HepG2 (cell line): ENCODE measurements at regions not wholly inside any gene's neighbourhood (a gene's known extent, or its start where the extent isn't known, plus 50 kb on each side); places are given as distances from the start of the nearest gene placed in this dataset.

Experiments
- BRD4 ChIP-seq: sonication (generic); formaldehyde crosslinking; IDR thresholded peaks from 2 replicates; pipeline ENCODE4 v1.4.0; 2020; ENCODE audit warnings: missing genetic modification reagents
- CEBPB ChIP-seq: IDR thresholded peaks from 2 replicates; pipeline ENCODE4 v1.6.1; 2011; ENCODE audit warnings: low read depth, low read length, improper control_type of control experiment, borderline replicate concordance
- CHCHD3 ChIP-seq: sonication (generic); formaldehyde crosslinking; IDR thresholded peaks from 2 replicates; pipeline ENCODE4 v1.8.0; 2022; ENCODE audit warnings: mild to moderate bottlenecking, missing genetic modification reagents, moderate library complexity
- HES4 ChIP-seq: sonication (generic); formaldehyde crosslinking; IDR thresholded peaks from 2 replicates; pipeline ENCODE4 v1.9.0; 2021; ENCODE audit warnings: mild to moderate bottlenecking, missing genetic modification reagents, borderline replicate concordance
- HMGXB4 ChIP-seq, 2 experiments: sonication (generic) in 1 of 2; formaldehyde crosslinking in 1 of 2; IDR thresholded peaks; 2 replicates each; pipeline versions ENCODE4 v1.4.0 to v1.6.1; 2018 to 2020; ENCODE audit warnings: missing genetic modification reagents in 2 of 2, borderline replicate concordance in 1 of 2, low read depth in 1 of 2, mild to moderate bottlenecking in 1 of 2, missing biosample characterization in 1 of 2
- HOXA9 ChIP-seq: sonication (generic); formaldehyde crosslinking; IDR thresholded peaks from 2 replicates; pipeline ENCODE4 v1.8.1; 2022; ENCODE audit warnings: missing genetic modification reagents, mild to moderate bottlenecking, moderate library complexity, borderline replicate concordance
- JUN ChIP-seq: sonication (generic); formaldehyde crosslinking; IDR thresholded peaks from 2 replicates; pipeline ENCODE4 v1.4.0; 2020; ENCODE audit warnings: mild to moderate bottlenecking, missing genetic modification reagents
- LCORL ChIP-seq, 2 experiments: fragments of 450-650 bp in 1 of 2; sonication (generic) in 1 of 2; formaldehyde crosslinking in 1 of 2; IDR thresholded peaks; 2 replicates each; pipeline versions ENCODE4 v1.5.0 to v1.6.1; 2017 to 2020; ENCODE audit warnings: antibody characterized with exemption in 1 of 2, missing genetic modification reagents in 1 of 2
- PLRG1 ChIP-seq: fragments of 450-650 bp; conservative IDR thresholded peaks from 2 replicates; pipeline ENCODE4 v1.6.1; 2016
- REXO4 ChIP-seq: sonication (generic); formaldehyde crosslinking; IDR thresholded peaks from 2 replicates; pipeline ENCODE4 v1.8.0; 2022; ENCODE audit warnings: missing genetic modification reagents, mild to moderate bottlenecking, borderline replicate concordance
- SNAI1 ChIP-seq: sonication (generic); formaldehyde crosslinking; IDR thresholded peaks from 2 replicates; pipeline ENCODE4 v1.5.0; 2020; ENCODE audit warnings: mild to moderate bottlenecking, missing genetic modification reagents, borderline replicate concordance
- SP5 ChIP-seq: IDR thresholded peaks from 2 replicates; pipeline ENCODE4 v1.6.1; 2016; ENCODE audit warnings: low read depth, borderline replicate concordance
- ZBTB21 ChIP-seq: sonication (generic); formaldehyde crosslinking; IDR thresholded peaks from 2 replicates; pipeline ENCODE4 v1.4.0; 2020; ENCODE audit warnings: missing genetic modification reagents
- ZBTB37 ChIP-seq: sonication (generic); formaldehyde crosslinking; IDR thresholded peaks from 2 replicates; pipeline ENCODE4 v1.4.0; 2020; ENCODE audit warnings: mild to moderate bottlenecking, missing genetic modification reagents
- ZFP90 ChIP-seq: sonication (generic); formaldehyde crosslinking; IDR thresholded peaks from 2 replicates; pipeline ENCODE4 v1.8.0; 2022; ENCODE audit warnings: missing genetic modification reagents, mild to moderate bottlenecking, inconsistent platforms, borderline replicate concordance
- ZNF235 ChIP-seq: sonication (generic); formaldehyde crosslinking; IDR thresholded peaks from 2 replicates; pipeline ENCODE4 v1.8.1; 2023; ENCODE audit warnings: mild to moderate bottlenecking, missing genetic modification reagents, borderline replicate concordance
- ZNF276 ChIP-seq: sonication (generic); formaldehyde crosslinking; IDR thresholded peaks from 2 replicates; pipeline ENCODE4 v1.4.0; 2020; ENCODE audit warnings: mild to moderate bottlenecking, low read depth, missing genetic modification reagents
- ZNF530 ChIP-seq: sonication (generic); formaldehyde crosslinking; IDR thresholded peaks from 2 replicates; pipeline ENCODE4 v1.5.0; 2020; ENCODE audit warnings: low read depth, mild to moderate bottlenecking, missing genetic modification reagents
- ZNF629 ChIP-seq: sonication (generic); formaldehyde crosslinking; conservative IDR thresholded peaks from 2 replicates; pipeline ENCODE4 v1.5.0; 2020; ENCODE audit warnings: missing genetic modification reagents
- ZNF850 ChIP-seq: sonication (generic); formaldehyde crosslinking; conservative IDR thresholded peaks from 2 replicates; pipeline ENCODE4 v1.9.0; 2021; ENCODE audit warnings: mild to moderate bottlenecking, missing genetic modification reagents
- TF ChIP-seq, protein P1 (sequence below): sonication (generic); formaldehyde crosslinking; IDR thresholded peaks from 2 replicates; pipeline ENCODE4 v1.8.1; 2023; ENCODE audit warnings: mild to moderate bottlenecking, inconsistent platforms, moderate library complexity, missing genetic modification reagents, borderline replicate concordance
- TF ChIP-seq, protein P2 (sequence below): IDR thresholded peaks from 2 replicates; pipeline ENCODE4 v1.6.1; 2016; ENCODE audit warnings: missing genetic modification reagents, missing compliant biosample characterization

DNA sequence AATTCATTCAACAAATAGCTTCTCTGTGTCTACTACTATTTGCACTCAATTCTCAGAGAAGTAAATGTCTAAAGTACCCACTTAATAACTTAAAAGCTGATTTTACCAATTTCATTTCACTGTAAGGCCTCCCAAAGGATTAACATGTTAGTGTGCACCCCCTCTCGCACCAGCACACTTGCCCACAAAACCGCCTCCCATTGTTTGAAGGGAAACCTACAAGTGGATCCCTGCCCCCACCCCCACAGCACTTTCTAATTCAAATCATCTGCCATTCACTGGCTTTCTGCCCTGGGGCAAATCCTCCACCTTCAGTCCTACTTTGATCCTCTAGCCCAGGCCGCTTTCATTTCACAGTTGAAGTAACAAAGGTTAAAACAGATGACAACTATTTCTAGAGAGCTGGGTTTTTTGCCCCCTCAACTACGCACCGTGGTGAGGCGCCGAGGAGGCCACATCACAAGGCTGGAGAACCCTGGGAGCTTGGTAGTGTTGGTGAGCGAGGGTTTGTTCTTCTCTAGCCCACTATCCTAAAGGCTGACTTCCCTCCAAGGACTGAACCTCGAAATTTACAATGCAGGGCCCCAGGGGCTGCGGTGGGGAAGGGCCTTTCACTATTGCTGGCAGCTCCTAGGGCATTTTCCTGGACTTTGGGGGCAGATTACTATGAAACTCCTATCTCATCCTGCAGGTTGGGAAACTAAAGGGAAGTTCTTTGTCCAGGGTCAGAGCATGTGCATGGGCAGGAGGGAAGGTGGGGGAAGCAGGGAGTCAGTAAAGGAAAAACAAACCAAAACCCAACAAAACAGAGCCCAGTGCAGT is 517.4 kb upstream of the ZMIZ1 start (continued):
- no peak for TF ChIP-seq LCORL (IDR thresholded peaks at IDR 0.05)
- peak; percentile 36; the same call in 1 of the 2 replicates for TF ChIP-seq LCORL (CRISPR knock-in tag; IDR thresholded peaks at IDR 0.05)
- no peak for TF ChIP-seq PLRG1
- TF ChIP-seq ZNF629 (CRISPR knock-in tag): no peak
- no peak for TF ChIP-seq SP5 (CRISPR knock-in tag)
- TF ChIP-seq ZBTB37: no peak
- TF ChIP-seq ZNF276 (CRISPR knock-in tag): no peak
- peak in 1 of 2 experiments; percentile 19; a peak in 1 of 4 replicates for TF ChIP-seq HMGXB4 (CRISPR knock-in tag; IDR thresholded peaks at IDR 0.05; ENCODE audit: borderline replicate concordance in 1 of 2, low read depth in 1 of 2)
- TF ChIP-seq ZNF850 (CRISPR knock-in tag): no peak
- TF ChIP-seq, protein P1, sequence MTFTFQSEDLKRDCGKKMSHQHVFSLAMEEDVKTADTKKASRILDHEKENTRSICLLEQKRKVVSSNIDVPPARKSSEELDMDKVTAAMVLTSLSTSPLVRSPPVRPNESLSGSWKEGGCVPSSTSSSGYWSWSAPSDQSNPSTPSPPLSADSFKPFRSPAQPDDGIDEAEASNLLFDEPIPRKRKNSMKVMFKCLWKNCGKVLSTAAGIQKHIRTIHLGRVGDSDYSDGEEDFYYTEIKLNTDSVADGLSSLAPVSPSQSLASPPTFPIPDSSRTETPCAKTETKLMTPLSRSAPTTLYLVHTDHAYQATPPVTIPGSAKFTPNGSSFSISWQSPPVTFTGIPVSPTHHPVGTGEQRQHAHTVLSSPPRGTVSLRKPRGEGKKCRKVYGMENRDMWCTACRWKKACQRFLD (CRISPR knock-in tag): no peak
- TF ChIP-seq BRD4 (CRISPR knock-in tag): peak; percentile 44; the same call in 1 of the 2 replicates
- 0 out of 2 replicates have a peak, but pooled peaks have one; percentile 53 for TF ChIP-seq SNAI1 (CRISPR knock-in tag)
- no peak for TF ChIP-seq REXO4 (CRISPR knock-in tag)
- TF ChIP-seq CHCHD3: no peak
- no peak for TF ChIP-seq HOXA9 (CRISPR knock-in tag)
- TF ChIP-seq, protein P2, sequence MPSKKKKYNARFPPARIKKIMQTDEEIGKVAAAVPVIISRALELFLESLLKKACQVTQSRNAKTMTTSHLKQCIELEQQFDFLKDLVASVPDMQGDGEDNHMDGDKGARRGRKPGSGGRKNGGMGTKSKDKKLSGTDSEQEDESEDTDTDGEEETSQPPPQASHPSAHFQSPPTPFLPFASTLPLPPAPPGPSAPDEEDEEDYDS: no peak
- 0 out of 2 replicates have a peak, but pooled peaks have one; percentile 12 for TF ChIP-seq JUN (CRISPR knock-in tag)
- no peak for TF ChIP-seq ZNF530
- TF ChIP-seq CEBPB: peak; percentile 12; the same call in 1 of the 2 replicates
- no peak for TF ChIP-seq HES4
- no peak for TF ChIP-seq ZBTB21 (CRISPR knock-in tag)
- TF ChIP-seq ZFP90: no peak; the same call in 1 of the 2 replicates
- TF ChIP-seq ZNF235: no peak
